ENCODE measurements at regions not wholly inside any gene's neighbourhood (a gene's known extent, or its start where the extent isn't known, plus 50 kb on each side); places are given as distances from the start of the nearest gene placed in this dataset.

DNA sequence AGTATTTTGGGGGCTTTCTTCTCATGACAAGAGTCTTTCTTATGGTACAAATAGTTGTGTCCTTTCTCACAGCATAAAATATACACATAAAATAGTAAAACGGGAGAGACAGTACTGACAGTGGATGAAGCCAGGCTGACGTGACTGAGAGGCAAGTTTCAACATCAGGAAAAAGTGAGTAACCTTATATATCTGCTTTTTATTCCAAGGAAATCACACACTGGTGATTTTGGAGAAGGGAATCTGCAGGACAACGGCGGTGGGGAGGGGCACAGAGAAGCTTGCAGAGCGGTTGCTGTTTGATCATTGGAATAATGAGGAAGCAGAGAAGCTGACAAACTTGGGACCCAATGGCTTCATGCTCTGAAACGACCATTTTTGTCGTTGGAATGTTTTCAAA is 130.6 kb upstream of the ZNF236 start:
- TF ChIP-seq, protein P1, sequence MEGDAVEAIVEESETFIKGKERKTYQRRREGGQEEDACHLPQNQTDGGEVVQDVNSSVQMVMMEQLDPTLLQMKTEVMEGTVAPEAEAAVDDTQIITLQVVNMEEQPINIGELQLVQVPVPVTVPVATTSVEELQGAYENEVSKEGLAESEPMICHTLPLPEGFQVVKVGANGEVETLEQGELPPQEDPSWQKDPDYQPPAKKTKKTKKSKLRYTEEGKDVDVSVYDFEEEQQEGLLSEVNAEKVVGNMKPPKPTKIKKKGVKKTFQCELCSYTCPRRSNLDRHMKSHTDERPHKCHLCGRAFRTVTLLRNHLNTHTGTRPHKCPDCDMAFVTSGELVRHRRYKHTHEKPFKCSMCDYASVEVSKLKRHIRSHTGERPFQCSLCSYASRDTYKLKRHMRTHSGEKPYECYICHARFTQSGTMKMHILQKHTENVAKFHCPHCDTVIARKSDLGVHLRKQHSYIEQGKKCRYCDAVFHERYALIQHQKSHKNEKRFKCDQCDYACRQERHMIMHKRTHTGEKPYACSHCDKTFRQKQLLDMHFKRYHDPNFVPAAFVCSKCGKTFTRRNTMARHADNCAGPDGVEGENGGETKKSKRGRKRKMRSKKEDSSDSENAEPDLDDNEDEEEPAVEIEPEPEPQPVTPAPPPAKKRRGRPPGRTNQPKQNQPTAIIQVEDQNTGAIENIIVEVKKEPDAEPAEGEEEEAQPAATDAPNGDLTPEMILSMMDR (IDR thresholded peaks at IDR 0.05) = no peak
- no peak for TF ChIP-seq POLR2A (IDR thresholded peaks at IDR 0.05)
- DNase-seq = no peak
- H3K4me1 ChIP-seq (replicated peaks in 1 of 2) = peaks cover 7 to 9% of the 10 kb centered on the region in 2 donors
- H3K9me3 ChIP-seq (replicated peaks in 1 of 3) = no peaks in the 10 kb centered on the region
- no peaks in the 10 kb centered on the region for H3K36me3 ChIP-seq (replicated peaks in 1 of 2)
- no peak overlapping the region for H3K27ac ChIP-seq
- WGBS, 4 donors = 46 to 57% (median 52%) methylated on average over 7 of the region's 7 CpGs
- no peak overlapping the region for H3K4me3 ChIP-seq
- H3K27me3 ChIP-seq = no peaks in the 10 kb centered on the region
- intact Hi-C loops (cut with DNase I) = no loop called here

DNA sequence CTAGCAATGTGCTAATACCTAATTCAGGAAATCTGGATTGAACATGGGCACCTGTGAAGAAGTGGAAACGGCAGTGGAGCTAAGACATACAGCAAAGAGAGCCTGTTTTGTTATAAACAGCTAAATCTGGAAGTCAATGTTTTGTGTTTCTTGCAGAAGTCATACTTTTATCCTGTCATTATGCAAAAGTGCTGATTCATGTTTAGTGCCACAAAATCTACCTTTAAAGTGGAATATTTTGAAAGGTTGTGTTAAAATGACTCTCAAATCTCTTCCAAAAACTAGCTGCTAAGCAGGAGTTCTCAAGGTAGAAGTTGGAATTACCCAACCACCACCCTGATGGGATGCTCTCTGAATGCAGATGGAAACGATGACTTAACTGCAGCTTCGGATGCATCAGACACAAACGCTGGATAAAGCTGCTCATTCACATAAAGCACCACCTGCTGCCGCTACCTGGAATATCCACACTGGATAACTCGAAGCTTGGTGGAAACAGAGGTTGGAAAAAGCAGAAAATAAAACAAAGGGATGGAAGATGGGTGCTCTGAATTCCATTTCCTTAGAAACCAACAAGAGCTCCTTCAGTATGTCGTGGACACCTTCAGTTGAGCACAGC is 132.6 kb upstream of the ZNF236 start:
- no peaks in the 10 kb centered on the region for H3K36me3 ChIP-seq (replicated peaks in 1 of 2)
- H3K9me3 ChIP-seq (replicated peaks in 1 of 3) = no peaks in the 10 kb centered on the region
- 59 to 76% (median 65%) methylated on average over 7 of the region's 7 CpGs for WGBS, 4 donors
- peaks cover 12 to 14% of the 10 kb centered on the region in 2 donors for H3K4me1 ChIP-seq (replicated peaks in 1 of 2)
- intact Hi-C loops (cut with DNase I) = loop anchor here (5.0 kb wide), 2 partner anchors 287 to 292 kb away; no protein-coding TSS in a partner anchor
- no peak overlapping the region for H3K4me3 ChIP-seq
- no peaks in the 10 kb centered on the region for H3K27me3 ChIP-seq
- no peak for DNase-seq
- TF ChIP-seq, protein P1 (IDR thresholded peaks at IDR 0.05) = no peak
- no peak for TF ChIP-seq POLR2A (IDR thresholded peaks at IDR 0.05)
- H3K27ac ChIP-seq = no peak overlapping the region

DNA sequence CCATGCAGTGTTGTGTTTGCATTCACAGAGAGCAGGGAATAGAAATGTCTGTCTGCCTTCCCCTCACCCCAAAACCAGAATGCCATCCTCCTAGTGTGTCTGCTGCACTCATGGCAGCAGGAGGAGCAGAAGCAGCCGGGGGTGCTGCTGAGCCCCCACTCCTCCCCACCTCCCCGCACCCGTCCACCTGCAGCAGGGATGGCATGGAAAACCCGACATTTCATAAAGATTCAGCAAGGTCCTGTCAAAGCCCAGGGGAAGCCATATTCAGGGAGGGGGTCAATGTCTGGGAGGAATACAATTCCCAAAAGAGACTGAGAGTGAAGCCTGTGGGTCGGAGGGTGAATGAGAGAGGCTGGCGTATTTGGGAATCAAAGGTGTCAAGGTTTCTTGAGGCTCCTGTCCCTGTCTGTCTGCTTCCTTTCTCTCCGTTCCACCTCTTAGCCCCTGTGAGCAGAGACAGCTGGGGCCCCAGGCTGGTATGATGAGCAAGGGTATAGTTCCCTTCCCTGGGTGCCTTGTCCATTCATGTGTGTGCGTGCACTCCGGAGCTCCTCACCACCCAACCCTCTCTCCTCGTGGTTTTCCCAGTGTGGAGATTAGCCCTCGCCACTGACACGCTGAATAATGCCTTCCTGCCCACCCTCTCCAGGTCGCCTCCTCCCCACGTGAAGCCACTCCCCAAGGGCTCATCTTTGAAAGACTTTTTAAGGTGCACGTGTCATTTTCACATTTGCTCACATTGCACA is 133.5 kb upstream of the ZNF236 start:
- Histone ChIP-seq H3K4me1 (replicated peaks in 1 of 2) (peaks cover 12 to 14% of the 10 kb centered on the region in 2 donors), H3K27ac (no peak overlapping the region), H3K36me3 (replicated peaks in 1 of 2) (no peaks in the 10 kb centered on the region), H3K9me3 (replicated peaks in 1 of 3) (no peaks in the 10 kb centered on the region), H3K4me3 (no peak overlapping the region), H3K27me3 (no peaks in the 10 kb centered on the region)
- TF ChIP-seq, protein P1 (IDR thresholded peaks at IDR 0.05) = no peak
- no peak for TF ChIP-seq POLR2A (IDR thresholded peaks at IDR 0.05)
- 49 to 54% (median 51%) methylated on average over 15 of the region's 15 CpGs for WGBS, 4 donors
- DNase-seq = no peak
- intact Hi-C loops (cut with DNase I) = loop anchor here (5.0 kb wide), 2 partner anchors 287 to 292 kb away; no protein-coding TSS in a partner anchor

DNA sequence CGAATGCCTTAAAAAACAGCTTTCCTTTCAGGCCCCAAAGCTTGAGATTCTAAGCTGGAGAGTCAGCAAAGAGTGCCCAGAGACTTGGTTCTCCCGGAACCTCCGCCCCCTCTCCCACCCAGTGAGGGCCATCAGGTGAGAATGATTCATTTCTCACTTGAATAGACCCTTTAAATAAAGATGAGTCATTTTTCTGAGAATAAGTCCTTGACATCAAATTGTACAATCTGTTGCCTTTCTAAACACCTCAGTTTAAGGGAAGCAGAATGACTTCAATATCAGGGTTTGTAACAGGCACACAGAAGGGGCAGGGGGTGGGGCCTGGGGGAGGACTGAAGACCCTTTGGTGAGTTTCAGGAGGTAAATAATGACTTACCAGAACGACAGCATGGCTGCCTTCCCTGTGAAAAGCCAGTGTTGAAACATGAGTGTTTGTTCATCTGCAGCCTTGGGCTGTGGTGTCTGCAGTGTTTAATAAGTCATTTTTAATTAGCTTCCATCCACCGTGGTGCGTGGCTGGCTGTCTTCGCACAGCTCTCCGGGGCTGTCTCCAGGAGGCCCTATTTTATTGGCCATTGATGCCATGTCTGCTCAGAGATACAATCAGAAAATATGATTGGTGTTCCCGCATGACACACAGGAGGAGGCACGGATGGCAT is 134.9 kb upstream of the ZNF236 start:
- Histone ChIP-seq H3K4me1 (replicated peaks in 1 of 2) (peaks cover 12 to 14% of the 10 kb centered on the region in 2 donors), H3K27ac (peak overlapping the region in 2 of 5 donors; percentile 73 to 79), H3K9me3 (replicated peaks in 1 of 3) (no peaks in the 10 kb centered on the region), H3K4me3 (no peak overlapping the region), H3K36me3 (replicated peaks in 1 of 2) (no peaks in the 10 kb centered on the region), H3K27me3 (no peaks in the 10 kb centered on the region)
- TF ChIP-seq, protein P1 (IDR thresholded peaks at IDR 0.05) = no peak
- TF ChIP-seq POLR2A (IDR thresholded peaks at IDR 0.05) = no peak
- DNase-seq = peak in 3 of 7 donors; percentile 27 to 65 (median 31)
- intact Hi-C loops (cut with DNase I) = loop anchor here (5.0 kb wide), 2 partner anchors 285 to 290 kb away; no protein-coding TSS in a partner anchor
- 43 to 52% (median 45%) methylated on average over 10 of the region's 10 CpGs for WGBS, 4 donors

Data from adrenal gland (tissue), 9 donors.